ENCODE measurements at regions not wholly inside any gene's neighbourhood (a gene's known extent, or its start where the extent isn't known, plus 50 kb on each side); places are given as distances from the start of the nearest gene placed in this dataset.

DNA sequence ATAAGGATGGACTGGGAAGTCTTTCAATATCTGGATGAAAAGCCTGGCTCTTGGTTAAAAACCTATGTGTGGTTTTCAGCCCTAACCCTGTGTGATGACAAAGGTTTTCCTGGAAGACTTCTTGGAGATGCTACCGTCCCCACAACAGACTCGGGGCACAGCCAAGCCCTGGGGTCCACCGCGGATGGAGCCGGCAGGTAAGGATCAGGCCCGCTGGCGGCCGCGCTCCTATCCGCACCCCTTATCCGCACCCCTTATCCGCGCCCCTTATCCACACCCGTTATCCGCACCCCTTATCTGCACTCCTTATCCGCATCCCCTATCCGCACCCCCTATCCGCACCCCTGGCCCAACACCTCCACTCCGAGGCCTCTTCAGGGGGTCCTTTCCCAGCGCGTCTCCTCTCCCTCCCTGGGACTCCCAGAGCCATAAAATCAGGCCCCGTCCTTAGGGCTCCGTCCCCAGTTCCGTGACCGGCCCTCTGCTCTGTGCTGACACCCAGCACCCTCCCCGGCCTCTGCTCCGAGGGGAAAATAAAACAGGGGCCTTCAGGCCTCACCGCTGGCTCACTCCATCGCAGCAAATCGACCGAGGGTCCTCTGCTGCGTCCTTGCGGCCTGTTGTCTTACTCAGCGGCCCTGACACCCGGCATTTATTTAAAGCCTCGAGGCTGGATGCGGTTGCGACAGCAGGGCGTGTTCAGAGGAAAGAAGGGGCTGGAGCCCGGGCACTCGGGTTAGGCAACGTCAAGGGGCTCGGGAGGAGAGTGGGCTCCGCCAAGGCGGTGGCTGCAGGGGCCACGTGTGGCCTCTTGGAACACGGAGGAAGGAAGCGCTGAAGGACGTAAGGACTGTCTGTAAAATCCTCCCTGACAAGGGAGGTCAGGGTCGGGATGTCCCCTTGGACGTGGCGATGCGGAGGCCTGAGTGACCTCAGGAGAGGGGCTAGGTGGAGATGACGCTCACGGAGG lies 215.1 kb upstream of the ADARB2 start:
- no peak for DNase-seq

DNA sequence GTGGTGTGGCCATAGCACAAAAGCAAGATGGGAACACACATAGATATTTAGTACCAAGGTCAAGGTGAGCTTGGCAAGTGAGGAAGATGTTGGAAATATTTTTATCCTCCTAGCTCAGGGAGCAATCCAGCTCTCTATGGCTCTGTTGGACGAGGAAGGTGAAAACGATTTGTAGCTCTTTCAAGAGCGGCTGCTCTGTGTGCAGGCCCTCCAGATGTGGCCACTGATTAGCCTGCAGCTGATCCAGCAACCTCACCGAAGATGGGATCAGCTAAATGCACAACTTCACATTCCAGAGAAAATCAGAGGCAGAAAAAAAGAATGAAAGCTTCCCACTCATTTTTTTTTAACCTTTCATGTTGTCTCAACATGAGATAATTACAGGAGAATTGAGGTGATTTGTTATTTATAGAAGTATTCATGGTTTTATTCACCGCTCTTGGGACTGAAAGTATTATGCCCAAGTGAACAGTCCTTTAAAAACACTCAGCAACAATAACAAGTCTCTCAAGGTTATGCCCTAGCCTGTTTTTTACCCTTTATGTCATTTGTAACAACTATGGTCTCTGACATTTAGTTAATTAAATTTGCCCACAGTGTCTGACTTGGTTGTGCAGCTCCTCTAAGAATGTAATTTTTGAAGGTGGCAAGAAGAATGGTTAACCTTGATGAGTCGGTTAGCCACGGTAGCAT lies 213.6 kb upstream of the ADARB2 start:
- DNase-seq, result no peak

DNA sequence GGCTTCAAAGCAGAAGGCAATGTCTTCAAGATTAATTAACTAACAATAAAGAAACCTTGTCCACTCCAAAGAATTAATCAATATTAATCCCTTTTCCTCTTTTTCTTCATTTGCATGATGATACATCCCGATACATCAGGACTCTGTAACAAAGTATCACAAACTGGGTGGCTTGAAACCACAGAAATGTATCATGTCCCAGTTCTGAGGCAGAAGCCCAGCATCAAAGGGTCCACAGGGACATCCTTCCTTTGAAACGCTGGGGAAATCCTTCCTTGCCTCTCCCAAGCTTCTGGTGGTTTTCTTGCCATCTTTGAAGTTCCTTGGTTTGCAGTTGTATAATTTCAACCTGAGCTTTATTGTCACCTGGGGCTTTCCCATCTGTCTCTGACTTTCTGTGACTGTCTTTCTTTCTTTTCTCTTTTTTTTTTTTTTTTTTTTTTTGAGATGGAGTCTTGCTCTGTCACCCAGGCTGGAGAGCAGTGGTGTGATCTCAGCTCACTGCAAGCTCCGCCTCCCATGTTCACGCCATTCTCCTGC lies 210.2 kb upstream of the ADARB2 start:
- DNase-seq, result no peak

DNA sequence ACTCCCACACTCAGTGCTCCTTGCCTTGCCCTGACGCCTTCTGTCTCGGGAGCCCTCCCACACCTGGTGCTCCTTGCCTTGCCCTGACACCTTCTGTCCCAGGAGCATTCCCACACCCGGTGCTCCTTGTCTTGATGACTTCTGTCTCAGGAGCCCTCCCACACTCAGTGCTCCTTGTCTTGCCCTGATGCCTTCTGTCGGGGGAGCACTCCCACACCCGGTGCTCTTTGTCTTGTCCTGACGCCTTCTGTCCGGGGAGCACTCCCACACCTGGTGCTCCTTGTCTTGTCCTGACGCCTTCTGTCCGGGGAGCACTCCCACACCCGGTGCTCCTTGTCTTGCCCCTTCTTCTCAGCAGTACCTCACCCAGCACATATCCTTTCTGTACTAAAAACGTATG lies 207.2 kb upstream of the ADARB2 start:
- DNase-seq, result no peak

DNA sequence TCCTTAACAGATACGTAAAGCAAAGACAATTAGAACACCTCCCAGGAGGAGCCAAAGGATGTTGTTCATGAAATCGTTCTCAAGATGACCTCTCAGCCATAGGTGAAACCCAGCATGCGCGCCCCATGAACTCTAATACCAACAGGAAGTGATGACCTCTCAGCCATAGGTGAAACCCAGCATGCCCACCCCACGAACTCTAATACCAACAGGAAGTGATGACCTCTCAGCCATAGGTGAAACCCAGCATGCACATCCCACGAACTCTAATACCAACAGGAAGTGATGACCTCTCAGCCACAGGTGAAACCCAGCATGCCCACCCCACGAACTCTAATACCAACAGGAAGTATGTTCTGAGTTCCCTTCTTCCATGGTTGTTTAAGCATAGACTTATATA lies 205.2 kb upstream of the ADARB2 start:
- no peak for DNase-seq

DNA sequence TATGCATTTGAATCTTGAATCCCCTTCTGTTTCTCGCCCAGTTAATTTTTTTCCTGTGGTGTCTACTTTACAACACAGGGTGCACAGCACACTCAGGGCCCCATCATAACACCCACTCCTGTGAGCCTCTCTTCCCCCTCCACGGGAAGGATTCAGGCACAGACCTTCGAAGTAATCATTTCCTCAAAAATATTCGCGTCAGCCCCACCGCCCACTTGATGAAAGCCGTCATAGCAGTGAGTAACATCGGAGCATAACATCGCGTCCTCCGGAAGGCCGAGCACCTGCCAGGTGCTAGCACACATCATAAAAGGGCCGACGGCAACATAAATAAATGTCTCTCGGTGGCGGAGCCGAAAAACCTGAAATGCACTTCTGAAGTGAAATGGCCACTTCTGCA lies 201.7 kb upstream of the ADARB2 start:
- DNase-seq, result no peak

DNA sequence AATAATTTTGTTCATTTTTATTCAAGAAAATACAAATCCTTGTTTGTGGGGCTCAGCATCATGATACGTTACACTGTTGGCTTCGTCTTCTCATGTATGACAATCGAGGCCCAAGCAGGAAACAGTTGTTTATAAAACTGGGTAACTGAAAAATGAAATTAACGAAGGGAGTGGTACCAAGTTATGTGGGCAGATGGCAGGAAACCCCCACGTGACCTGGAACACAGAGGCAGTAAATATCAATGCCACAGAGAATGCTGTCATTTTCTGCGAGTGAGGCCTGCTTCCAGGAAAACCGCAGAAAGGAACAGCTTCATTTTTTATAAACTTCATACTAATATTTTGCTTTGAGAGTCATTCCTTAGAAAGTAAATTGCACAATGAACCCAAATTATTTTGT lies 201.0 kb upstream of the ADARB2 start:
- DNase-seq, result no peak

DNA sequence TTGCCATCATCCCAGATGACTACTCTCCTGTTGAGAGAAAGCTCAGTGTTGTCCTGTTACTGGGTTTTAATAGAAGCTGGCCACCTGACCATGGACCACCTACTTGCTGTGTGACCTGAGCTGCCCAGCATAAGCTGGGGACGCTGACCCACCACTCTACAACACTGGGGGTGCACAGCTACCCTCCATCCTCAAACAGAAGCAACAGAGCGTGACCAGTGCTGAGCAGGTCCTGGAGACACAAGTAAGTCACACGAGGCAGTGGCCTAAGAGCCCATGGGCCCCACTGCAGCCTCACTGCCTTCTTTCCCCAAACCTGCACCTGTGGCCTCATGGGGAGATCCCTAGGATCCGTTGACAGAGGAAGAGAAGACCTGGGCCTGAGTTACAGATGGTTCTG lies 198.6 kb upstream of the ADARB2 start:
- no peak for DNase-seq

DNA sequence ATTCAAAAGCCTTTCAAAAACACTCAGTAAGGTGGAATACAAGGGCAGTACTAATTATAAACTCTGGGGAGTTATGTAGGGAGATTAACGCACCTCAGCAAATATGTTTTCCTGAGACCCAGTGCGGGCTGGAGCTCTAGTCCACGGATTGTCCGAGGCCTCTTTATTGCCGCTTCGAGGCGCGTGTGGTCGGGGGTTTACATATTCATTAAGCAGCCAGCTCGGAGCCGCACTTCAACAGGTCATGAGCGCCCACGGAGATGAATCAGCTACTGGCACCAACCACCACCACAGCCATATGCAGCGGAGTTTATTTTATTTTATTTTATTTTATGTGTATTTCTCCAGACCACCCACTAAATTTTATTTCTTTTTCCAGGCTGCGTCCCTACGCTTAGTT lies 195.9 kb upstream of the ADARB2 start:
- DNase-seq, result no peak

DNA sequence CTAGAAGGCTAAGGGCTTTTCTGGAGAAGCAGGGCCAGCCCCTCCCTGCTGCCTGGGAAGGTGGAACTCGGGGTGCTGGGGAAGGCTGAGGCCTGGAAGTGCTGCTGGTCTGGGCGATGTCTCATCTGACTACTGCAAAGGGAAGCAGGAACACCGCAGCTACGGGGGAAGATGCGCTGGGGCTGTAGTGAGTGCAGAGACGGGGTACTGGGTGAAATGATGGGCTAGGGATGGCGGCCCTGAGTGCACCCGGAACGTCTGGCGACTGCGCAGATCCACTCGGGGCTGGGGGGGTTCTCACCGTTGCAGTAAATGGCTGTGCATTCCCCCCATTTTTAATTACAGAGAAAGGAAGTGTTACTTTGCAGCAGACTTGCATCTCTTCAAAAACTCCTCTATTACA lies 195.4 kb upstream of the ADARB2 start:
- no peak for DNase-seq

DNA sequence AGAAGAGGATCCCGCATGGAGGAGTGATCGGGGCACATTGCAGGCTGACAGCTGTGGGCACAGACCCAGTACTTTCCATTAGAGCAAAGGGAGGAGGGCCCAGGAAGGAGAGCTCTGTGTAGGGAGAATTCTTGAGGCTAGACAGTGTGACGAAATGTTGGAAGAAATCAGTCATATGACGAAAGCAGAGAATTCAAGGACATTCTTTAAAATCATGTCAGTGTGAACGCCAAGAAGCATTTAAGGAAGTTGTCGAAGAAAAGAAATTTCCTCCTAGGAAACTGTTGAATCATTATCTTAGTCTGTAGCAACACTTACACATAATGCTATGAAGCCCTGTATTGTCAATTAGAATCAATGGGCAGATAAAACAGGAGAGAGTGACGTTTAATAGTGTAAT lies 191.3 kb upstream of the ADARB2 start:
- DNase-seq, result no peak

DNA sequence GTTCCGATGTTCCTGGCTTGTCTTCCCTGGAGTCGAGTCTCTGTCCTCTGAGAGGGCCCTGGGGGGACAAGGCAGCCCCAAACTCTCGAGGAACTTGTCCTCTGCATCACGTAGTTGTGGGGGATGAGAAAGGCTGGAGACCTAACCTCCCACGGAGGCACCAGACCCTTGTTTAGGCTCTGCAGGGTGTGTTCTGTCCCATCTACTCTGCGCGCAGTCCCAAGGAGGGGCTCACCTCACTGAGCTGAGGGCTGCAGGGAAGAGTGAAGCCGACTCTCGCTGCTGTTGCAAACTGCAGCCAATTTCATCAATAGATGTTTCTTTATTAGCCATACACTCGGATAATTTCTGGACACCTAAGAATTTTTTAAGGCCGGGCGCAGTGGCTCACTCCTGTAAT lies 186.7 kb upstream of the ADARB2 start:
- DNase-seq, result no peak

DNA sequence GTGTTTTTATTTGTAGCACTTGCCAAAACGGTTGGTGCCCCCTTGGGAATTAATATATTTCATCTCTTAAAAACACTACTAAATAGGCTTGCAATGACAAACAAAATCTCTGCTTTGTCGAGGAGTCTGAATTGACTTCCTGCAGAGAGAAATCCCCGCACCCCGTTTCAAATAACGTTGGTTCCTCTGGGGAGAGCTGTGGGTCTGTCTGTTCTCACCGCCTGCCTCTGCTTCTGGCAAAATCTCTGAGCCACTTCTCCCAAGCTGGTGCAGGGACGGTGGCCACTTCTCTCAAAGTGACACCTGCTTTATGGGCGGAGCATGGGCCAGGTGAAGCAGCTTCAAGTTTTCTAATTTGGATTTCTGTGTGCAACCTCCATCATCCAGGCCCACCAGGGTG lies 186.3 kb upstream of the ADARB2 start:
- no peak for DNase-seq

DNA sequence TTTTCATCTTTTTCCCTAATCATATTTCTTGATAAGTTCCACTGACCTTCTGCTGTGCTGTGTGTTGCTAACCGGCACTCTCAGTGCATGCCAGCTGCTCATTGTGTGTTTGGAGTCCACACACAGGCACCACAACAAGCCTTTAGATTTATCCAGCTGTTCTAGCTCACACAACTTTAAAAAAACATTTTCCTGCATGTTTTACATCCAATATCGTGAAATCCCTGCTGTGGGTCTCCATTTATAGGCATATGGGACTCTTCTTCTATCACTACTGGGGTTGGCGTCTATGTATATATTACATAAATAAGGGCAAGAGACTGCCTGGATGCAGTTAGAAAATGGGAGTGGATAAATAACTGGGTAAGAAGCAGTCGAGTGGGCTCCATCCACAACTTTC lies 183.6 kb upstream of the ADARB2 start:
- no peak for DNase-seq

DNA sequence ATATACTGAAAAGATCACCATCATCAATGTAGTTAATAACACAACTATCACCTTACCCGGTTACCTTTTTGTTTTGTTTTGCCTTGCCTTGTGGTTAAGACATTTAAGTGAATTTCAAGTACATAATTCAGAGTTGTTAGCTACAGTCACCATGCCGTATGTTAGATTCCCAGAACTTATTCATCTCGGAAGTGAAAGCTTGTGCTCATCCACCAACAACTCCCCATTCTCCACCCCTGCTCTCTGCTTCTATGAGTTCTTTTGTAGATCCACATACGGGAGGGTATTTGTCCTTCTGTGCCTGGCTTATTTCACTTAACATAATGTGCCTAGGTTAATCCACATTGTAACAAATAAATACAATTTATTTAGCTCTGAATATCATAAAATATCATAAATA lies 182.8 kb upstream of the ADARB2 start:
- no peak for DNase-seq

DNA sequence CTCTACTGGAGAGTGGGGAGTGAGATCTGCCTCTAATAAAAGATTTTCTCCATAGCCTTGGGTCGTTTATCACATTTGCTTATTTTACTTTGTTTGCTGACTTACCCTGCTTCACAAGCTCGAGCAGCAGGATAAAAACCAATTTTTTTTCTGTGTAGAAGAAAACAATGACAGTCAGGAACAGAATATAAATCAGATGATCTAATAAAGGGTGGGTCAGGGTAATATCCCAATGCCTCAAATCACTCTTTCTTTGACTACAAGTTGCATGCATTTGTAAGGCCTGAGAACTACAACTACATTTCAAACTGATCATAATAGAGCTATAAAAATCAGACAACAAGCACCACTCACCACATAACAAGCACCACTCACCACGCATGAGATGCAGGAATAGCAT lies 174.4 kb upstream of the ADARB2 start:
- DNase-seq, result no peak

DNA sequence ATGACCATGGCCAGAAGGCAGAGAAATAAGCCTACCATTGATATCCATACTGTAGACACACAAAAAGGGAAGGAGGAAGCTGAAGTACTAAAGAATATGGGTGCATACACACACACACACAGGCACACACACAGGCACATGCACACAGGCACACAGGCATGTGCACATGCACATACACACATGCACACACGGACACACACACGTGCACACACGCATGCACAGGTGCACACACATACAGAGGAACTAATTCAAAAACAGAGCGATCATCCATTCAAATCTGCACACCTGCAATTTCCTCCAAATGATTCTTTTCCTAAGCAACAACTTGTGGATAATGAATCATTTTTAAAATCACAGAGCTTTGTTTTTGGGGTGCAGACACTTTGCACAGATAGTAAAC lies 166.7 kb upstream of the ADARB2 start:
- no peak for DNase-seq

DNA sequence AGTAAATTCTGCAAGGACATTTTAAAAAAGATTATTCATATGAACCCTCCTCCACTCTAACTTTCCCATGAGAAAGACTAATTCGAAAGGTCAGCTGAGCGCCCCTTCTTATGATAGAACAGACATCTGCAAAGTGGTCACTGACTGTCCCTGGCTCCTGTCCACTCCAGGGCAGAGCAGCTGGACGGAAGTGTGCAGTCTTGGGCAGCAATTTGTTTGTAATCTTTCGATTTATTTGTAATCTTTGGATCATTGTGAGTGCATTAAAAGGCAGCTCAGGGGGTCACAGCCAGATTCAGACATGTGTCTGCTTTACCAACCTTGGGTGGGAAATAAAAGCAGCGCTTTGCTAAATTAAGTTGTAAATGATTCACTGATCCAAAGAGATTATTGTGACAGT lies 158.8 kb upstream of the ADARB2 start:
- no peak for DNase-seq

DNA sequence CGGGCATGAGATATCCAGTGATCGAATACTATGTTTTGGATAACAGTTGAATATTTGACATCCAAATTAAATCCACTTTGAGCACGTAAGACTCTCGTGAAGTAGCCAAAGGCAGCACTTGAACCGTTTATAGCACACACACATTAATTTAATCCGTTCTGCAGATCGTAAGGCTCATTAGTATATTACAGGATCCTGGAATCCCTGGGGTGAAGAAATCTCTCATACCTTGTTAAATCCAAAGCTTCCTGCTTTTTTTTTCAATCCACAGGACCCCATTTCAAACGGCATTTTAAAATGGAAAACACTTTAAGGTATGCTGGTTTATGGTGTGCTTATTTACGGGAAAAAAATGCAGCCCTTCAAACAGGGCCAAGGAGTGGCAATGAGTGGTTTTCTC lies 158.4 kb upstream of the ADARB2 start:
- no peak for DNase-seq

DNA sequence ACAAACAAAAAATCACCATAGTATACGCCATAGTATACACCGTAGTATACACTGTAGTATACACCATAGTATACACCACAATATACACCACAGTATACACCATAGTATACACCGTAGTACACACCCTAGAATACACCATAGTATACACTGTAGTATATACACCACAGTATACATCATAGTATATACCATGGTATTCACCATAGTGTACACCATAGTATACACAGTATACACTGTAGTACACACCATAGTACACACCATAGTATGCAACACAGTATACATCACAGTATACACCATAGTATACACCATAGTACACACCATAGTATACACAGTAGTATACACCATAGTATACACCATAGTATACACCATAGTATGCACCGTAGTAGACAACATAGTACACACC lies 157.6 kb upstream of the ADARB2 start:
- no peak for DNase-seq

DNA sequence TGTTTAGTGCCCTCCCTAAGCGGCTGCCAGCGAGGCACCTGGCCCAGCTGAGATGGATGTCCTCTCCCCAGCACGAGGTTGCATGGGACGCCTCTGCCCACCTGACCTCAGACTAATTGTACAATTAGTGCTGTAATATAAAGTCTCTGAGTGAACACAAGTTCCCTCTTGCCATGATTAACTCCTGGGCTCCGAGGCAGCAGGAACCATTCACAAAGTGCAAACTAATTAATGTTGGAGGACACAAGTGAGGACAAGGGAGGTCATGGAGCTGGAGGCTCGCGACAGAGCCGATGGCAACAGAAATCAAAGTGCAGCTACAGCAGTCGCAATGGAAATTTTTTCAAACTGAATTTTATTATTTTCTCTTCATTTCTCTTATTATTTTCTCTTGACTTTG lies 156.6 kb upstream of the ADARB2 start:
- DNase-seq, result no peak

DNA sequence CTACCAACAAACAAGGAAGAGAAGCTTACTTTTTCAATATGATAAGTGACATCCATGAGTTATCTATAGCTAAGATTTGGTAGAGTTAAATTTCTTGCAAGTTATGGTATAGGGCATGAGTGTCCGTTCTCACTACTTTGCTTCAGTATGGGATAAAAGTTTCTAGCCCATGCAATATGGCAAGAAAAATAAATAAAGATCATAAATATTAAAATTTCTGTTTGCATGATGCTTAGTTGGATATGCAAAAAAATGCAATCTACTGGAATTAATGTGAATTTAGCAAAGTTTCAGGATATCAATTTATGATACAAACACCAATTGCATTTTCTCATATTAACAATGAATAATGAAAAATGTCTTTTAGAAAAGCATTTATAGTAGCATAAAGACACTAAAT lies 148.7 kb upstream of the ADARB2 start:
- DNase-seq, result no peak

DNA sequence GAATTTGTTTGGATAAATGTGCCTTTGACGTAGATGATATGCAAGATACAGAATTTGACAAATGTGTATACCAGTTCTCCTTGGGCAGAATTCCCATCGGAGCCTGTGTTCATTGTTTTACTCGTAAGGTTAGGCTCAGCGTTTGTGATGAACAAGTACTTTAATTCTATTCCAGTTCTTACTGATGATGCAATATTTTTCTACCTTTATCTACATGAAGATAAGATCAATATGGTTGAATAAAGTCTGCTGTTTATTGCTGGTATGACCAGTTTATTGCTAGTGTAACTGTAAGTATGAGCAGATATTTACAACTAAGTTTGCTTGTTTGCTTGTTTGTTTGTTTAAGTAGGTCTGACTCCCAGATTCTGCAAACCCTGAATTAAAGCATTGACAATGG lies 145.4 kb upstream of the ADARB2 start:
- DNase-seq, result no peak
